Breast epithelium (tissue), 4 donors: ENCODE measurements at regions not wholly inside any gene's neighbourhood (a gene's known extent, or its start where the extent isn't known, plus 50 kb on each side); places are given as distances from the start of the nearest gene placed in this dataset.
"Not testable (repeated sequence)": the region's sequence is repeated elsewhere in the genome, so short reads cannot be mapped to it uniquely, and the experiment has no call there.

Experiments used
- DNase-seq, 2 donors: peaks; one replicate each; pipeline ENCODE4 v3.0.0-alpha.2; 2019; ENCODE audit warnings: low spot score in 2 of 2
- H3K27ac ChIP-seq, 2 donors: fragments of 200-600 bp; sonication (generic) in 1 of 2; one replicate each; pipeline ENCODE4 v1.5.1; 2016 to 2019; ENCODE audit warnings: mild to moderate bottlenecking in 1 of 2
- H3K27me3 ChIP-seq, 2 donors: fragments of 200-600 bp; sonication (generic) in 1 of 2; one replicate each; pipeline versions ENCODE4 v1.5.1 to v1.6.0; 2017 to 2019; ENCODE audit warnings: control low read depth in 1 of 2, mild to moderate bottlenecking in 1 of 2
- H3K36me3 ChIP-seq: fragments of 200-600 bp; one replicate; pipeline ENCODE4 v1.5.1; 2019
- H3K4me1 ChIP-seq, 2 donors: fragments of 200-600 bp; sonication (generic); one replicate each; pipeline ENCODE4 v1.5.1; 2016 to 2019; ENCODE audit warnings: control low read depth in 1 of 2
- H3K4me3 ChIP-seq, 3 donors: fragments of 200-600 bp; sonication (generic); 1 replicate in 2 of 3; 2 replicates in 1 of 3; pipeline ENCODE4 v1.5.1; 2016 to 2019; ENCODE audit warnings: mild to moderate bottlenecking in 3 of 3, moderate library complexity in 2 of 3
- H3K9me3 ChIP-seq, 2 donors: fragments of 200-600 bp; sonication (generic) in 1 of 2; one replicate each; pipeline ENCODE4 v1.5.1; 2016 to 2019; ENCODE audit warnings: control low read depth in 1 of 2
- CTCF ChIP-seq, 3 donors: fragments of 450-650 bp; IDR thresholded peaks; one replicate each; pipeline ENCODE4 v1.5.1; 2016 to 2017; ENCODE audit warnings: antibody characterized with exemption in 3 of 3, mild to moderate bottlenecking in 3 of 3, moderate library complexity in 3 of 3
- POLR2A ChIP-seq: fragments of 450-650 bp; IDR thresholded peaks from one replicate; pipeline ENCODE4 v1.6.1; 2016; ENCODE audit warnings: antibody characterized with exemption, mild to moderate bottlenecking, moderate library complexity
- POLR2AphosphoS5 ChIP-seq, 3 donors: sonication (generic); formaldehyde crosslinking; IDR thresholded peaks; one replicate each; pipeline ENCODE4 v1.6.1; 2017; ENCODE audit warnings: antibody characterized with exemption in 3 of 3
- intact Hi-C: fragments of 100-400 bp; cut with DNase I; formaldehyde crosslinking; loops from one replicate; pipeline ENCODE4 v1.15.1; 2023; ENCODE audit warnings: low total_unique reads

- Histone ChIP-seq H3K27ac (no peak overlapping the region), H3K27me3 (no peaks in the 10 kb centered on the region), H3K9me3 (no peaks in the 10 kb centered on the region), H3K4me1 (no peaks in the 10 kb centered on the region), H3K36me3 (no peaks in the 10 kb centered on the region), H3K4me3 (peak overlapping the region; percentile 15 to 46 (median 31))
- TF ChIP-seq CTCF (IDR thresholded peaks at IDR 0.05) (no peak), POLR2A (no peak), POLR2AphosphoS5 (IDR thresholded peaks at IDR 0.05) (no peak)
- intact Hi-C loops: no loop called here
- DNase-seq: no peak
Measured at GRCh38 chr5:101783241-101784013, 512.7 kb downstream of the SLCO4C1 start.

DNA sequence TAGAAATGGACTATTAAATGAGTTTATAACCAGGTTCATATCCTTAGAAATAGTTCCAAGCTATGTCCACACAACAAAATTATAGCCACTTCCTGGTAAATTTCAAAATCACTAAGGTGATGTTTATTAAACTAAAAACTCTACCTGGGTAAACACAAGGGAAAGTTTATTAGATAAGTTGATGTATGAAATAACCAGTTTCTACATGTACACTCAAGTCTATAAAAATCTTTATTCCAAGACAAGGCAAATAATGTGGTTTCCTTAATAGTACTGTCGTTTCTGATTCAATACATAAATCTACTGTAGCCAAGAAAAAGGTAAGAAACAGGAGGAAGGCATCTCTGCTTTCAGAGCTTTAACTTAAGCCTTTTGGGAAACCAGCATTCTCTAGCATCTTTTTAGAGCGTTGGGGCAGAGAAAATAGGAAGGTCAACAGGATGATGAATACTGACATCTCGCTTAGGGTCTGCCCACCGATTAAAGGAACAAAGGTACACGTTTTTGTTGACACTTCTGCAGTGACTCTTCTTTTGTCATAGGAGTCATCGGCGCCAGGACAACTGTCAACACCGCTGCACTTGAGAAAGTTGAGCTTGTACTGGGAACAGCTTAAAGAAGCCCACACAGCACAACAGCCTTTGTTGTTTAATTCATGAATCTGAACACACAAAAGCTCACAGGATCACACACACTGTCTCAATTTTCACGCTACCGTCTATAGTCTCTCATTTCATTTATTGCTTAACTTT lies 513.6 kb downstream of the SLCO4C1 start:
- no peak for DNase-seq
- no peaks in the 10 kb centered on the region for H3K27me3 ChIP-seq
- no peaks in the 10 kb centered on the region for H3K9me3 ChIP-seq
- no peaks in the 10 kb centered on the region for H3K4me1 ChIP-seq
- TF ChIP-seq POLR2A: no peak
- no peak for TF ChIP-seq CTCF (IDR thresholded peaks at IDR 0.05)
- TF ChIP-seq POLR2AphosphoS5 (IDR thresholded peaks at IDR 0.05): no peak
- H3K4me3 ChIP-seq: no peak overlapping the region
- H3K27ac ChIP-seq: no peak overlapping the region
- H3K36me3 ChIP-seq: no peaks in the 10 kb centered on the region
- intact Hi-C loops: no loop called here

DNA sequence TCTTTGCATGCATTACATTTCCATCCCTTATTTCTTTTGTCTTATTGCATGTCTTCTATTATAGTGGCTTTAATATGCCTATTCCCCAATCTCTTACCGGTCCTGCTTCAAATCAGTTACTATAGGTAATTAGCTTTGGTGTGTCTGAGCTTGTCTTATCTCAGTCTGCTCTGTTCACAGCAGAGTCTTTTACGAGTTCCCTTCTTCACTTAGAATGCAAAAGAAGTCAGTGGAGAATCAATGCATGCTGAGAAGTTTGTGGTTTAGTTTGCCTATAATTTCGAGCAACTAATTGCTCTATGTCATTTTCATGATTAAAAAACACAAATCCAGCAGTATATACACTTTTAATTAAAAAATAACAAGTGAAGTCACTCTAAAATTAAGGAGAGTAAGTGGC lies 545.0 kb downstream of the SLCO4C1 start:
- H3K27me3 ChIP-seq: no peaks in the 10 kb centered on the region
- no peak for TF ChIP-seq POLR2A
- no peak for TF ChIP-seq CTCF (IDR thresholded peaks at IDR 0.05)
- no peak for TF ChIP-seq POLR2AphosphoS5 (IDR thresholded peaks at IDR 0.05)
- H3K4me1 ChIP-seq: no peaks in the 10 kb centered on the region
- H3K27ac ChIP-seq: no peak overlapping the region
- no peaks in the 10 kb centered on the region for H3K36me3 ChIP-seq
- DNase-seq: no peak
- H3K4me3 ChIP-seq: no peak overlapping the region
- intact Hi-C loops: no loop called here
- no peaks in the 10 kb centered on the region for H3K9me3 ChIP-seq

- H3K4me3 ChIP-seq, H3K9me3 ChIP-seq, intact Hi-C loops, H3K4me1 ChIP-seq, H3K27ac ChIP-seq, DNase-seq, H3K36me3 ChIP-seq, H3K27me3 ChIP-seq: not testable (repeated sequence)
Measured at GRCh38 chr5:101743000-101743399, 553.1 kb downstream of the SLCO4C1 start.

DNA sequence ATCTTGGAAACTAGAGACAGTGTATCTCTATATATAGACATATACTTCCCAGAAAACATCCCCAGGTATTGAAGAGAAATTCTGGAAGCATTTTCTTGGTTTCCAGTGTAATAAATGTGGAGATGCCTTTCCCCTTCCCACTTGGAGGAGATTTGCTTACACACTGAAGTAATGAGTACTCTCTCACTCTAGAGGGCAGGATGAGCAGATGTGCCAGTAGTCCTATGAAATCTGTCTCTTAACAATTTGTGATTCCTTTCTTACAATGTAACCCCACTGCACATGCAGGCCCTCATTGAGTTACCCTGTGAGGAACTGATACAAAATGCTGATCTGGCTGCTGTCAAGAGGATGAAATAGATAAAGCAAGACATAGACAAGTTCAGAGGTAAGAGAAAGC lies 567.2 kb downstream of the SLCO4C1 start:
- Histone ChIP-seq H3K27ac (no peak overlapping the region), H3K9me3 (no peaks in the 10 kb centered on the region), H3K27me3 (no peaks in the 10 kb centered on the region), H3K4me1 (no peaks in the 10 kb centered on the region), H3K36me3 (no peaks in the 10 kb centered on the region), H3K4me3 (no peak overlapping the region)
- intact Hi-C loops: no loop called here
- DNase-seq: no peak
- TF ChIP-seq POLR2AphosphoS5 (IDR thresholded peaks at IDR 0.05): no peak
- no peak for TF ChIP-seq CTCF (IDR thresholded peaks at IDR 0.05)
- TF ChIP-seq POLR2A: no peak
